ENCODE measurements at regions not wholly inside any gene's neighbourhood (a gene's known extent, or its start where the extent isn't known, plus 50 kb on each side); places are given as distances from the start of the nearest gene placed in this dataset.
"Not testable (repeated sequence)": the region's sequence is repeated elsewhere in the genome, so short reads cannot be mapped to it uniquely, and the experiment has no call there.

DNA sequence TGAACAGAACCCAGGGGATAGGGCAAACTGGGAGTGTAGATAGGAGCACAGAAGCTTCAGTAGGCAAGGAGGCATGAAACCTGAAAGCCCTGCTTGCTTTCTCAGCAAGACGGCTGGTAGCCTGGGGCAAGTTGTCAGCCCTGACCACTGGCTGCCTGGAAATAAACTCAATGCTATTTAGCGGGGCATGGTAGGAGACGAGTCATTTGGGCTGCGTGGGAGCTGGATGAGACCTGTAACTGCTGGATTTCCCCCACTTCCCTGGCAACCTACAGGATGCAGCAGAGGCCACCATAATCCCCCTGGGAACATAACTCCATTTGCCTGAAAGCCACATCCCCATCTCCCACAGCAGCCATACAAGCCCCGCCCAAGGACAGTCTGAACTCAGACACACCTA, 332.6 kb upstream of the TBX18 start:
- no peak for DNase-seq (ENCODE audit: low read depth in 1 of 2, low spot score in 1 of 2)

DNA sequence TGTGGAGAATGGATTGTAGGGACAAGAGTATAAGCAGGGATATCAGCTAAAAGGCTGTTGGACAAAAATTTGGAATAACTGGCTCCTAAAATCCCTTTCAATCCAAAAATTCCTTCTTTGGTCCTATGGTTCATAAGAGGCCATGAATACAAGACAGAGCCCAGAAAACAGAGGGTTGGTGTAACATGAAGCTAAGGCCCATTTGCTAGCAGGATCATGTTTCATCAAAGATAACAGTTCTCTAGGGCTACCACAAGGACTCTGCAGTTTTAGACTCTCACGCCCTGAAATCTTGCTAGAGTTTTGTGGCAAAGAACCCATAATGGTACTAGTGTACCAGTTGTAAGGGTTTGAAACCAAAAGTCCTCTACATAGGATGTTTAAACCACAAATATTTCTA, 327.8 kb upstream of the TBX18 start:
- DNase-seq (ENCODE audit: low read depth in 1 of 2, low spot score in 1 of 2) = no peak

DNA sequence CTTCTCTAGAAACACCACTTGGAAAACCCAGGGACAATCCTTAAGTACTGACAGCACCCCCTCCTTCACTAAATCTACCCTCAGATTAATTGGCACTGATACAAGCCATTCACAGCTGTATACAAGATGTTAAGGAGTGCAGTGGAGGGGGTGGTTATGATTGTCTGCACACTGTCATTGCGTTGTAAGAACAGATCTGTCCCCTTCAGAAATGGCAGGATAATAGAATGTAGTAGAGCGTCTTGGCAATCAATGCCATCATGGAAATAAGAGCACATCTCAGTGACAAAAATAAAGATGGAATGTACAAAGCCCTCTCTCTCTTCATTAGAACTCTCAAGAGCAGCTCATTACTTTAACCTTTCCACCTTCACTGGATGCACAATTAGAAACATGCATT, 324.9 kb upstream of the TBX18 start:
- no peak for DNase-seq (ENCODE audit: low read depth in 1 of 2, low spot score in 1 of 2)

DNA sequence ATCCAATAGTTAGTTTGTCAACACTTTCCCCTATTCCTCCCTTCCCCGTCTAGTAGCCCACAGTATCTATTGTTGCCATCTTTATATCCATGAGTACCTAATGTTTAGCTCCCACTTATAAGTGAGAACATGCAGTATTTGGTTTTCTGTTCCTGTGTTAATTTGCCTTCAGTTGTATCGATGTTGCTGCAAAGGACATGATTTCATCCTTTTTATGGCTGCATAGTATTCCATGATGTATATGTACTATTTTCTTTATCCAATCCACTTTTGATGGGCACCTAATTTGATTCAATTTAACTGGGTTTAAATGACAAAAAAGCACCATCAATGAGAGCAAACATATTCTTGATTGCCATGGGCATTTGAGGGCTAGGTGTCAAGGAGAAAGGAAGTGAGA, 321.5 kb upstream of the TBX18 start:
- no peak for DNase-seq (ENCODE audit: low read depth in 1 of 2, low spot score in 1 of 2)

DNA sequence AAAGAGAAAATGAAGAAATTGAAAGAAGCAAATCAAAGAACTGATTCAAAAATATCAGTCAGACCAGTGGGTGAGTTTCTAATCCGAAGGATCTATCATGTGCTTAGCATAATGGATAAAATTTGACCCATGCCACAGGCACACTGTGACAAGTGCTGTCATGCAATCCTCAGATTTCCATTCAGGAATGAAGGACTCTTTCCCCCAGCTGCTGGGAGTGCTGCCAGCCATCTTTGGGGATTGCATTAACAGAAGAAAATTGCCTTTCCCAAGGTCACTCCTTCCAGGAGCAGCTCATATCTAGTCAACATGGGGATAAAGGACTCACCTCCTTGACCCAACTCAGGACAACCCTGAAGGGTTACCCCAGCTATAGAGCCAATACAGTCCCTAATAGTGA, 316.7 kb upstream of the TBX18 start:
- DNase-seq (ENCODE audit: low read depth in 1 of 2, low spot score in 1 of 2) = no peak

DNA sequence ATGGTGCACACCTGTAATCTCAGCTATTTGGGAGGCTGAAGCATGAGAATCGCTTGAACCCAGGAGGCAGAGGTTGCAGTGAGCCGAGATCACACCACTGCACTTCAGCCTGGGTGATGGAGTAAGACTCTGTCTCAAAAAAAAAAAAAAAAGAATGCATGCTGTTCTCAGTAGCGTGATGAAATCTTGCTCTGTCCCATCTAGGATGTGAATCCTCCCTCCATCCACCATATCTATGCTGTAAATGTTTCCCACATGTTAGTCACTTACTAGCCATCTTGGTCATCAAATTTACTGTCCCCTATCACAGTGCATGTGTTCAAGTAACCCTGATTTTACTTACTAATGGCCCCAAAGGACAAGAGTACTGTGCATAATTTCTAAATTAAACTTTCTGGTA, 315.4 kb upstream of the TBX18 start:
- DNase-seq (ENCODE audit: low read depth in 1 of 2, low spot score in 1 of 2) = no peak

DNA sequence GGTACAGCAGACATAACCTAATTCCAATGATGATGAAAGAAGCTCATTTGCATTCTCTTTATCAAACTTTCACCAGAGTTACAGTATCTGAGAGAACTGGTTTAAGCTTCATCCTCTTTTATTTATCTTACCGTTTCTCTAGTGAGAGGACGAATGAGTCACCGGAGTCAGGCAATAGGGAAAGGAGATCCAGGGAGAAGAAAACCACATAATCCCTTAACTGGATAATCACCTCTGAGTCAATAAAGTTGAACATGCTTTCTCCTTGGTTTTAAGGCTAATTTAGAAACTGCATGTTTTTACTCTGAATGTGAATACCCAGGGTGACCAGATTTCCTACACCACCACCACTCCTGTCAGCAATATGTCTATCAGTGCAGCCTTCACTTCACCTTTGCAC, 313.7 kb upstream of the TBX18 start:
- no peak for DNase-seq (ENCODE audit: low read depth in 1 of 2, low spot score in 1 of 2)

DNA sequence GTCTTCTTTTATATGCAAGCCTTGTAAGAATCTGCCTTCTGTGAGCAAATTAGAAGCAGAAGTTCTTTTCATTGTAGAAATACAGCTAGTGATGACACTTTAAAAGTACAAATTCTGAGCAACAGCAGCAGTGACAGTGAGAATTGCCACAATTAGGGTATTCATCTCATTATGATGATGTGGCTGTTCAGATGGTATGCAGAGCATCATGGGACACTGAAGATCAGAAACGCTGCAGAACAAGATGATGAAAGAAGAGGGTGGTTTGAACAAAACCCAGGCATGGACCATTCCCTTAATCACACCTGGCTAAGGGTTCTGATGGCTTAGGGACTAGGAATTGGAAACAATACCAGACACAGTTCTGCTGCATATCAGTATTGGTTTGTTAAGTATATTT, 312.7 kb upstream of the TBX18 start:
- DNase-seq (ENCODE audit: low read depth in 1 of 2, low spot score in 1 of 2) = no peak

DNA sequence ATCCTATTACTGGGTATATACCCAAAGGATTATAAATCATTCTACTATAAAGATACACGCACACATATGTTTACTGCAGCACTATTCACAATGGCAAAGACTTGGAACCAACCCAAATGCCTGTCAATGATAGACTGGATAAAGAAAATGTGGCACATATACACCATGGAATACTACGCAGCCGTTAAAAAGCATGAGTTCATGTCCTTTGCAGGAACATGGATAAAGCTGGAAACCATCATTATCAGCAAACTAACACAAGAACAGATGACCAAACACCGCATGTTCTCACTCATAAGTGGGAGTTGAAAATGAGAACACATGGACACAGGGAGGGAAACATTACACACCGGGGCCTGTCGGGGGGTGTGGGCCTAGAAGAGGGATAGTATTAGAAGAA, 307.4 kb upstream of the TBX18 start:
- DNase-seq (ENCODE audit: low read depth in 1 of 2, low spot score in 1 of 2) = not testable (repeated sequence)

DNA sequence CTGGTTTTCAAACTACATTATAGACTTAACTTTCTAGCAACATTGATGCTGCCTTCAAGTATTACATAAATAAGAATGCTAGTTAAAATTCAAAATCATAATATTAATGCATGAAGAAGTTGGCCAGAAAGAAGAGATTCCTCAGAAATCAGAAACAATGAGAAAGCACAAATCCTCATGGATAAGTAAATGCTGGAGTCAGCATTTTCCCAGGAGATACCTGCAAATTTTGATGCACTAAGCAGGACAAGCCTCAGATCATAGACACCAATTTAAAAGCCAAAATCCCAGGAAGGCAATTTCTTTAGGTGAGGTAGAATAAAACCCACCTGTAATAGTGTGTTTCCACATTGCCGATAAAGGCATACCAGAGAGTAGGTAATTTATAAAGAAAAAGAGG, 305.2 kb upstream of the TBX18 start:
- DNase-seq (ENCODE audit: low read depth in 1 of 2, low spot score in 1 of 2) = no peak

DNA sequence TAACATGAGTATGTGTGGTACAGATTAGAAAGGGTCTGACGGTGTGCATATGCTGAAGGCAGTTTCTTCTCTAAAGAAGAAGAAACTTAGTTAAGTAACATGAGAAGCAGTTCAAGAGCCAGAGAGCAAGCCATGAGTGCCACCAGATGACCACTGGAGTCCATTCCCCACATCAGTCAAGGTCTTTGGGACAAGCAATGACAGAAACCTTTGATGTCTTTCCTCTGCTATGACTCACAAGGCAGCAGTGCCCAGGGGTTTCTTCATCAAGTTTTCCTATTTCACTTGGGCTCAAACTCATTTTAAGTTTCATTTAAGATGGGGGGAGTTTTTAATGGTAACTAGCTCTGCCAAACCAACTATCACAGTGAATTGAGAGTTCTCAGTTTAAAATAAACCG, 303.8 kb upstream of the TBX18 start:
- DNase-seq (ENCODE audit: low read depth in 1 of 2, low spot score in 1 of 2) = no peak

DNA sequence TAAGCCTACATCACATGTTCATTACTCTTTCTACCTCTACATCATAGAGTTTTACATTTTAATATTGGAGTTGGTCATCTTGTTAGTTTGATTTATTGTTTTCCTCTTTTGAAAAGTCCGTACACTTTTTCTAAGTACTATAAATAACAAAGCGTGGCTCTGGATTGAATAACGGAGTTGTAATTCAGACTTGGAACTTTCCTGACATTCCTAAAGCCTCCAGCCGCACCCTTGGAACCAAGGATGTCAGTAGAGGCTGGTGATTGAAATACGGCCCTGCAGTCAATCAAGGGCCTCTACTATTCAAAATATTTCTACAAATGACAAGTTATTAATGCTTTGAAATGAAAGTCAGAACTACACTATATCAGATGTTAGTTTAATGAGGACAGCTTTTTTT, 301.9 kb upstream of the TBX18 start:
- DNase-seq (ENCODE audit: low read depth in 1 of 2, low spot score in 1 of 2) = no peak

DNA sequence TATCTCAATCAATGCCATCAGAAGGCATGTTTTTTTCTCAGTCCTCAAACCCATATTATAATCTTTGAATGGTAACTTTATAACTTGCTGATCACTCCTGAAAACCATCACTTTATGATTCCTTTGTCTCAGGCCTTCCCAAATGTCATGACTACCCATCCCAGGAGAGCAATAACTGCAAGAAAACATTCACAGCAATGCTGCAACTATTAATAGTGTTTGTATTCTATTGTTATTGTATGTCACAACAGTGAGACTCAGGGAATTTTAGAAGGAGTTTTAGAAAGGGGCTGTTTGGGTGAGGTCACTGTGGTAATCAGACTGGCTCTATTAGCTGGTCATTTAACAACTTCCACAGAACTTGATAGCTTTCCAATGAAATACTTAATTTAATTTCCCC, 301.4 kb upstream of the TBX18 start:
- no peak for DNase-seq (ENCODE audit: low read depth in 1 of 2, low spot score in 1 of 2)

DNA sequence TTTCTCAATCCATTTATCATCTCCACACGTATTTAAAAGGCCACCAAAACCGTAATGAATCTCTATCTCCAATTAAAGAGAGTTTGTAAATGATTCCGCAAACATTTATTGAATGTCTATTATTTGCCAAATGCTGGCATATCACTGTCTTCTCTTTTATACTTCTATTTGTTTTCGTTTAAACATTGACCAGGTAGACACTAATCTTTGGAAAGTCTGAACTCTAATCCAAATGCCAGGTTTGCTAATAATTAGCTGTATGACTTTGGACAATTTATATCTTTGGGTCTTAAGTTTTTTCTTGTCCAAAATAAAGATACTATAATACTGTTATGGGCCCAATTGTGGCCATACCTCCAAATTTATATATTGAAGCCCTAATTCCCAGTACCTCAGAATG, 299.2 kb upstream of the TBX18 start:
- DNase-seq (ENCODE audit: low read depth in 1 of 2, low spot score in 1 of 2) = no peak

DNA sequence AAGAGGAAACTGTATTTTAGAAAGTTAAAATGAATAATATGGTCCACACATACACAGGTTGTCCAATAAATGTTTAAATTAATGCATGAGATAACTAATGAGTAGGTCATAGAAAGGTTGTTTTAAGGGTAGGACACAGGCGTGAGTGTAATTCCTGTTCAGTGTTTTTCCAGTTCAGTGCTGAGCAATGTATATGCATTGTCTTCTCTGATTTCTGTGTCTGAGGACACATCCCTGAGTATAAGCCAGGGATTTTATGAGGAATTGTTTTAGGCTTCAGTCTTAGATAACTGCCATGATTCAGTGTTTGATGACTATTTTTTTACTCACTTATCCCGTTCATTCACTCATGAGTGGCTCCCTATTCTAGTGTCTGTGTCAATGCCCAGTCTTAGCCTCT, 298.5 kb upstream of the TBX18 start:
- no peak for DNase-seq (ENCODE audit: low read depth in 1 of 2, low spot score in 1 of 2)

DNA sequence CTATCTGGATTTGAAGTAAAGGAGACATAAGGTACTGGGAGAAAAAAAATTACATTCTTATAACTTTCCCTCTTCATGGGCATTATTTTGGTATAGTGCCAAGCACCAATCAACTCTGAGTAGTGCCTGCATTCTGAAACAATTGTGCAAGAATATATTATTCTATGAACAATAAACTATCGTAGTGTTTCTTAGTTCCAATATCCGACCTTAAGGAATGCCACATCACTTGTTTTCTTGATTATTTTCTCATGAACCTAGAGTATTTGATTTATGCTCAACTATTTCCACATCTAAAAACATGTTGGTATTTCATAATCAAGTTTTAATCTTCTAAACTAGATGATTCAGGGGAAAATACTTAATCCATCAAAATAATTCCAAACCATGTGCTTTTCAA, 294.4 kb upstream of the TBX18 start:
- no peak for DNase-seq (ENCODE audit: low read depth in 1 of 2, low spot score in 1 of 2)

DNA sequence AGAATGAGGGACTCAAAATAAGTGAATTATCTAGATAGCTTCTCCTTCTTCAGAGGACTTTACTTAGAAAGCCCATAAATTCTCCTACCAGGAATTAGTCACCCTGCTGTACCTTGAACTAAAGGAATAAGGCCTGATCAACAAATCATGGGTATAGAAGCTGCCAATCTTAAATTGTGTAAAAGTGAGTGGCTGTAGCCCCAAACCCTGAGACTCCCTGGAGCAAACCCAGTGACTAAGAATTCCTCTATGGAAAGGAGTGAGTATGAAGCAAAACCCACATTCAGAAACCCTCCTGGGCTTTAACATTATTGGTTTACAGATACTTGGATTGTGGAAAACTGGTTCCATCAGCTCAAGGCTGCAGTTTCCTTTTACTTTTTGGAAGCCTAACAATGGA, 285.8 kb upstream of the TBX18 start:
- no peak for DNase-seq (ENCODE audit: low read depth in 1 of 2, low spot score in 1 of 2)

DNA sequence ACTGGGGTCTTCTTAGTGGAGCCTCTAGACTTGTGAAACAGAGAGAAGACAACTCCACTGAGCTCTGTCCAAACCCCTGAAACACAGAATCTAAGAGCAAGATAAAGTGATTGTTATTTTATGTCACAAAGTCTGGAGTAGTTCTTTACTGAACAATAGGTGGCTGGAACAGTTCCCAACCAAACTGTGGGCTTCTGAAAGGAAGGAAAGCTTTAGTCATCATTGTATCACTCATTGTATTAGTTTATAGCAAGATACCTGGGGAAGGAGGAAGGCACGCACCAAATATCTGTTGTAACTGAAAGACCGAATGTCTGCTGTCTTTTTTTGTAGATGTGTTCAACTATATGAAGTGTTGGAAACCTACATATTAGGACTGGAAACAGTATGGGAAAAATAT, 284.9 kb upstream of the TBX18 start:
- no peak for DNase-seq (ENCODE audit: low read depth in 1 of 2, low spot score in 1 of 2)

DNA sequence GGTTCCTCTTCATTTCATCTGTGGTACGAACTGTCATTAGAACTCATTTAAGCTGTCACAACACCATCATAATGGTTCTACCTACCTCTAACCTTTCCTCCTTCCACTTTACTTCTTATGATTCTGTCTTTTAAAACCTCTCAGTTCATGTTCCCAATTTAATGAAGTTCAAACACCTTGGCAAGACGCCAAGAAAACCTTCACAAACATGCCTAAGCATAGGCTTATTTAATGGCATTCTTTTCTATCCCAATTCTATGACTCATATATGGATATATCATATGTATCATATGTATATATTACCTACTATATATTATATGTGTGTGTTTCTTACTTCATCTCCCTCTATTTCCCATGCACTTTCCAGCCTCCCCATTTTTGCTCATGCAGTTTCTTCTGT, 283.4 kb upstream of the TBX18 start:
- no peak for DNase-seq (ENCODE audit: low read depth in 1 of 2, low spot score in 1 of 2)

DNA sequence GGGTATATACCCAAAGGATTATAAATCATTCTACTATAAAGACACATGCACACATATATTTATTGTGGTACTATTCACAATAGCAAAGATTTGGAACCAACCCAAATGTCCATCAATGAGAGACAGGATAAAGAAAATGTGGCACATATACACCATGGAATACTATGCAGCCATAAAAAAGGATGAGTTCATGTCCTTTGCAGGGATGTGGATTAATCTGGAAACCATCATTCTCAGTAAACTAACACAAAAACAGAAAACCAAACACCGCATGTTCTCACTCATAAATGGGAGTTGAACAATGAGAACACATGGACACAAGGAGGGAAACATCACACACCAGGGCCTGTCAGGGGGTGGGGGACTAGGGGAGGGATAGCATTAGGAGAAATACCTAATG, 281.4 kb upstream of the TBX18 start:
- DNase-seq (ENCODE audit: low read depth in 1 of 2, low spot score in 1 of 2) = not testable (repeated sequence)

DNA sequence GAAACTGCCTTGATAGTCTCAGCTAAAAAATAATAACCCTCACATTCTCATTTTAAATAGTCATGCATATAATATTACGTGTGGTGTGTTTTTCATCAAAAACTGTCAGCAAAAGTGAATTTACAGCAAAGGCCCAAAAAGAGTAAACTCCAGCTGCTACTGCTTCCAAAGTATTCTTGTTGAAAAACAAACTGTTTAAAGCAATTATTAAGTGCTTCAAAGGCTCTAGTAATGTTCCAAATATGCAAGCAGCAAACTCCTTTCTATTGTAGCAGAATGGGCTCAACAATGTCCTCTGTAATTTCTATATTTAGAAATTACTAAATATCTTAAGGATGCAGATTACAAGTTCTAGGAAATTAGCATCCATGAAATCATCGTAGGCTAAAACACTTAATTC, 280.0 kb upstream of the TBX18 start:
- DNase-seq (ENCODE audit: low read depth in 1 of 2, low spot score in 1 of 2) = no peak

DNA sequence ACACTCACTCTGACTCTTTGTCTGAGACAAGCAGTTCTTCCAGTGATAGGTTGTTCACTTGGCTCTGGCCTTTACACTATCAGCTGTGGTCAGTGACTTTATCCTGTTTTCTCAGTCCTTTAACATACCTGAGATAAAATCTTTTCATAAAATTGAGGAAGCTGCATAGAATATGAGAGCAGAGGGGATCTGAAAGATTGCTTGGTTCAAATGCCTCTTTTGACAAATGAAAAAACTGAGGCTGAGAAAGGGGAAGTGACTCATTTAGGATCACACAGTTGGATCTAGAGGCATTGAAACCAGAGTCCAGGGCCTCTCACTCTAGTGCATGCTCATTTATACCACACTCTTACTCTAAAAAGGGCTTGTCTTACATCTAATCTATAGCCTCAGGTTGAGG, 277.0 kb upstream of the TBX18 start:
- no peak for DNase-seq (ENCODE audit: low read depth in 1 of 2, low spot score in 1 of 2)

DNA sequence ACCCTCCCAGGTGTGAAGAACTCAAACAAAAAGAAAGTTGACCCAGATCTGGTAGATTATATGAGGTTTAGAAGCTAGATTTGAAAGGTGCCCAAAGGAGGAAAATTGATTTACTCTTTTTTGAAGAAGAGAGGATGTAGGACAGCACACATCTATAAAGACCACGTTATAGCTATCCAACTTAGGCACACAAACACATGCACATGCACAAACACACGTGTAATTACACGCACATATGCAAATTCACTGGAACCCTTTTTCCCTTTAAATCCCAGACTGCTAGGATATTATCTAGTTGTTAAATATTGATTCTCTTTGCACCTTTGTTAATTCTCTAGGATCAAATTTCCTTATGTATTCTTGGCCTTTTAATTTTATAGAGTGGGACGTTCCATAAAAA, 272.8 kb upstream of the TBX18 start:
- DNase-seq (ENCODE audit: low read depth in 1 of 2, low spot score in 1 of 2) = no peak

DNA sequence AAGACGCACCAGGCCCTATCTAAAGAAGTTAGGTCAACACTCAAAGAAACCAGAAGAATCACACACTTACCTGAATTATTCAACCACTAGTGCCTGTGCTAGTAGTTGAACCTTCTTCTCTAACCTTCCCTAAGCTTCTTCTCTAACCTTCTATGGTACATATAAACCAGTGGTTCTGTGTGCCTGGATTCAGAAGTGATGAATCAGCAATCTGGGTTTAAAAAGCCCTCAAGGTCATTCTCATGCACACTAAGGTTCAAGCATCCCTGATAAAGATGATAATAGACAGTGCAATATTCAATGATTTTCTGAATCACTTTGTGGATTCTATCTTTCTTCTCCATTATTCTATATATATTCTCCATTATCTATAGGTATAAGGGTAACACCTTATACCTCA, 271.4 kb upstream of the TBX18 start:
- DNase-seq (ENCODE audit: low read depth in 1 of 2, low spot score in 1 of 2) = no peak

DNA sequence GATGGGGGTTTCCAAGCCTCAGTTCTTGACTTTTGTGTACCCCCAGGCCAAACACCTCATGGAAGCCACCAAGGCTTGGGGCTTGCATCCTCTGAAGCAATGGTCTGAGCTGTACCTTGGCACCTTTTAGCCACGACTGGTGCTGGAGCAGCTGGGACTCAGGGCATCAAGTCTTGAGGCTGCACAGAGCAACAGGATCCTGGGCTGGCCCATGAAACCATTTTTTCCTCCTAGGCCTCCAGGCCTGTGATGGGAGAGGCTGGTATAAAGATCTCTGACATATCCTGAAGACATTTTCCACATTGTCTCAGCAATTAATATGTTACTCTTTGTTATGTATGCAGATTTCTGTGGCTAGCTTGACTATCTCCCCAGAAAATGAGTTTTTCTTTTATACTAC, 269.1 kb upstream of the TBX18 start:
- no peak for DNase-seq (ENCODE audit: low read depth in 1 of 2, low spot score in 1 of 2)

Data from activated T-helper 1 cell treated with anti-CD3 and anti-CD28 coated beads, Interleukin-2, amount 50 U/mL, for 16 hours (primary cell).